KMS-11 (cell line): ENCODE measurements at regions not wholly inside any gene's neighbourhood (a gene's known extent, or its start where the extent isn't known, plus 50 kb on each side); places are given as distances from the start of the nearest gene placed in this dataset.

Experiments used
- H2AFZ ChIP-seq: fragments of 200-600 bp; sonication (generic); 2 replicates; pipeline ENCODE4 v1.6.1; 2016; ENCODE audit warnings: antibody characterized with exemption, mixed run types, low read depth
- H3K27ac ChIP-seq: fragments of 200-600 bp; sonication (generic); 2 replicates; pipeline ENCODE4 v1.6.1; 2016; ENCODE audit warnings: mild to moderate bottlenecking, mixed run types
- H3K27me3 ChIP-seq: fragments of 200-600 bp; sonication (generic); 2 replicates; pipeline ENCODE4 v1.6.1; 2017; ENCODE audit warnings: mild to moderate bottlenecking, low read depth, mixed run types, moderate library complexity; ENCODE audit not compliant: insufficient read depth
- H3K36me3 ChIP-seq: fragments of 200-600 bp; sonication (generic); 2 replicates; pipeline ENCODE4 v1.6.1; 2017; ENCODE audit warnings: mild to moderate bottlenecking, mixed run types; ENCODE audit not compliant: insufficient read depth
- H3K4me1 ChIP-seq: fragments of 200-600 bp; sonication (generic); 2 replicates; pipeline ENCODE4 v1.6.1; 2016; ENCODE audit warnings: mild to moderate bottlenecking, low read depth, mixed run types; ENCODE audit not compliant: poor library complexity, severe bottlenecking
- H3K4me2 ChIP-seq: fragments of 200-600 bp; sonication (generic); 2 replicates; pipeline ENCODE4 v1.7.0; 2016; ENCODE audit warnings: mild to moderate bottlenecking, mixed run types
- H3K4me3 ChIP-seq: fragments of 200-600 bp; sonication (generic); IDR thresholded peaks from 2 replicates; pipeline ENCODE4 v1.6.1; 2017; ENCODE audit warnings: low read depth, low read length, mixed read lengths; ENCODE audit not compliant: insufficient read depth
- H3K79me2 ChIP-seq: fragments of 200-600 bp; sonication (generic); 2 replicates; pipeline ENCODE4 v1.6.1; 2016; ENCODE audit warnings: low read depth, mixed run types; ENCODE audit not compliant: insufficient read depth
- H3K9ac ChIP-seq: fragments of 200-600 bp; sonication (generic); 2 replicates; pipeline ENCODE4 v1.6.1; 2016; ENCODE audit warnings: mild to moderate bottlenecking, mixed run types
- H4K20me1 ChIP-seq: fragments of 200-600 bp; sonication (generic); 2 replicates; pipeline ENCODE4 v1.6.1; 2016; ENCODE audit warnings: mild to moderate bottlenecking, mixed run types; ENCODE audit not compliant: insufficient read depth
- TF ChIP-seq, protein P1 (sequence below): fragments of 200-600 bp; sonication (generic); conservative IDR thresholded peaks from 2 replicates; pipeline ENCODE4 v1.6.1; 2017; ENCODE audit warnings: low read depth, mild to moderate bottlenecking, antibody characterized with exemption, low read length, moderate library complexity, mixed read lengths

DNA sequence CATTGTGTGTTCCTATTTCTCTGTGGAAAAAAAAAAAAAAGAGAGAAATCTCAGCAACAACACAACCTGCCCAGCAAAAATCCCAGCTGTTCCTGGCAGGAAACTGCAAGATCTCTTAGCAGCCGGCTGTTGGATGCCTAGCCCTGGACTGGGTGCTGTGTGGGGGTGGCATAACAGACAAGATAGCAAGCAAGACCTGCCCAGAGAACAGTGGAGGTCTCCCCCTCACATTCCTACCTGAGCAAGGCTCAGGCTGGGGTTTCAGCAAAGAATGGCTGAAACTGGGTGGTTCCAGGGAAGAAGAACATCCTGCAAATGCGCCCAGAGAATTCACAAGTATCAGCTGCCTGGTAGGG, 248.8 kb upstream of the ZMIZ1 start:
- Histone ChIP-seq H3K9ac (no peak overlapping the region), H3K27ac (no peak overlapping the region), H2AFZ (no peak overlapping the region), H3K79me2 (no peaks in the 10 kb centered on the region), H3K4me2 (no peak overlapping the region), H3K27me3 (no peaks in the 10 kb centered on the region), H3K36me3 (no peaks in the 10 kb centered on the region), H4K20me1 (no peaks in the 10 kb centered on the region), H3K4me3 (no peak overlapping the region), H3K4me1 (no peaks in the 10 kb centered on the region)
- TF ChIP-seq, protein P1, sequence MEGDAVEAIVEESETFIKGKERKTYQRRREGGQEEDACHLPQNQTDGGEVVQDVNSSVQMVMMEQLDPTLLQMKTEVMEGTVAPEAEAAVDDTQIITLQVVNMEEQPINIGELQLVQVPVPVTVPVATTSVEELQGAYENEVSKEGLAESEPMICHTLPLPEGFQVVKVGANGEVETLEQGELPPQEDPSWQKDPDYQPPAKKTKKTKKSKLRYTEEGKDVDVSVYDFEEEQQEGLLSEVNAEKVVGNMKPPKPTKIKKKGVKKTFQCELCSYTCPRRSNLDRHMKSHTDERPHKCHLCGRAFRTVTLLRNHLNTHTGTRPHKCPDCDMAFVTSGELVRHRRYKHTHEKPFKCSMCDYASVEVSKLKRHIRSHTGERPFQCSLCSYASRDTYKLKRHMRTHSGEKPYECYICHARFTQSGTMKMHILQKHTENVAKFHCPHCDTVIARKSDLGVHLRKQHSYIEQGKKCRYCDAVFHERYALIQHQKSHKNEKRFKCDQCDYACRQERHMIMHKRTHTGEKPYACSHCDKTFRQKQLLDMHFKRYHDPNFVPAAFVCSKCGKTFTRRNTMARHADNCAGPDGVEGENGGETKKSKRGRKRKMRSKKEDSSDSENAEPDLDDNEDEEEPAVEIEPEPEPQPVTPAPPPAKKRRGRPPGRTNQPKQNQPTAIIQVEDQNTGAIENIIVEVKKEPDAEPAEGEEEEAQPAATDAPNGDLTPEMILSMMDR = no peak

DNA sequence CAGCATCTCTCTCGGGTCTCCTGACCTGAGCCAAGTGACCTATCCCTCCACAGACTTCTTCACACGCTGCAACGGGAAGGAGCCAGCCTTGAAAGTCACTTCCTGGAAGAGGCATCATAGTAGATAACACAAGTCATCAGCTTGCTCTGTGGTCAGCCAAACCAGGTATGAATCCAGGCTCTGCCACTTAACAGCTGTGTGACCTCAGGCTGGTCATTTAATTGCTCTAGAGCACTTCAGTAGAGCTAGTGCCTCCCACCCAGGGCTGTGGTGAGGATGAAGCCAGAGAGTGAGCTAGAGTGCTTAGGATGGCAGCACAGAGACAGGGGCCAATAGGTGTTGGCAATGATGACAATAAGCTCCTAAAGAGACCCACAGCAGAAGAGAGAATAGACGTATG, 247.7 kb upstream of the ZMIZ1 start:
- H3K4me1 ChIP-seq = no peaks in the 10 kb centered on the region
- H2AFZ ChIP-seq = no peak overlapping the region
- H3K27ac ChIP-seq = no peak overlapping the region
- no peak overlapping the region for H3K9ac ChIP-seq
- TF ChIP-seq, protein P1 = no peak
- no peaks in the 10 kb centered on the region for H3K27me3 ChIP-seq
- H4K20me1 ChIP-seq = no peaks in the 10 kb centered on the region
- no peaks in the 10 kb centered on the region for H3K36me3 ChIP-seq
- H3K4me3 ChIP-seq = no peak overlapping the region
- H3K79me2 ChIP-seq = no peaks in the 10 kb centered on the region
- H3K4me2 ChIP-seq = no peak overlapping the region

DNA sequence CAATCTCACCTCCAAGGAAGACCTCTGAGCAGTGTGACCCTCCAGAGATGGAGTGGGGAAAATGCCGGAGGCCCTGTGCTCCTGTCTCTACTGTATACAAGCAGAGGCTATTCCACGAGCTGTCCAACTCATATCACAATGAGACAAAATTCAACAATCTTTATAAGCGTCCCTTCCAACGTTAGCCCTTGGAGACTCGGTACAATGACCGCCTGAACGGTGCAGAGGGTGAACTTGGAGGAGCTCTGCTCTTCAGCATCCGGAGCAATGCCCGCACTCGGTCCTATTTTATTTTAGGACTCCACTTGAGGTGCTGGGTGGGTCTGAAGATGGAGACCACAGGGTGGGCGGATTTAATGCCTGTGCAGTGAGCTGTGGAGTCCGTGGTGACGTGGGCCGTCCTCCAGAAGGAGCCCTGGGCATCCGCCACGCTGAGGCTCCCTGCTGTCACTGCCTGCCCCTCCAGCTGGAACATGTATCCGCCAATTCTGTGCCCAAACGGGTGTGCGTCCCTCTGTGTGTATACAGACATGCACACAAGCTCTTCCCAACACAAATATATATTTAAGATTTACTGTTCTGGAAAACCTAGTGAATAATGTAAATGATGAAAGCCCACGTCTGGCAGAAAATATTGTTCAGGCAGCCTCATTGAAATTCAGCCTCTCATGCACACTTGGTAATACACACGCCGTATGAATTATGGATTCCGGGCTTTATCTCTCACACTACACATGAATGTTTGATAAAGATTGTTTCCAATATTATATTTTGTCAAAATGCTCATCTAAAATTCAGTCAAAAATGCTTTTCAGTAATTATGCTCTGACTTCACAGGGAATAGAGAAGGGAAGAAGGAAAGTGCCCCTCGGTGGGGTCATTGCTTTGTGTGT, 239.9 kb upstream of the ZMIZ1 start:
- H3K79me2 ChIP-seq = no peaks in the 10 kb centered on the region
- H3K27me3 ChIP-seq = no peaks in the 10 kb centered on the region
- no peaks in the 10 kb centered on the region for H4K20me1 ChIP-seq
- H3K4me3 ChIP-seq = no peak overlapping the region
- no peaks in the 10 kb centered on the region for H3K36me3 ChIP-seq
- no peak overlapping the region for H3K4me2 ChIP-seq
- TF ChIP-seq, protein P1 = no peak
- no peak overlapping the region for H3K27ac ChIP-seq
- no peaks in the 10 kb centered on the region for H3K4me1 ChIP-seq
- H2AFZ ChIP-seq = no peak overlapping the region
- no peak overlapping the region for H3K9ac ChIP-seq

DNA sequence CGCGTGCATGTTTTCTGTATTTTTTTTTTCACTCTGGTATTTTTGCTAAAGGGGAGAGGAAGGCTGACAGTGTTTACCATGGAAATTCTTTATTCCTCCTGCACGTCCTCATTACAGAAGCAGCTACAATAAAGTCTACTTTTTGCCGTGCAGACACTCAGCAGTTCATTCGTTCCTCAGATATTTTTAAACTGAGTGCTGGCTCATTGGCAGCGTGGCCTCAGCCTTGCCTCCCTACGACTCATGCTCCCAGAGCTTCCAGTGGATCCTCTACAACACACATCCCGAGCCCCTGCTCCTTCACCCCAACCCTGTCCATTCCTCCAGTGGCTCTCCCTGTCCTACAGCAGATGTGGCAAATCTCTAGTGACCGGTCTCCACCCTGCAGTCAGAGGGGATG, 239.2 kb upstream of the ZMIZ1 start:
- no peak overlapping the region for H2AFZ ChIP-seq

More for the DNA sequence above, 239.2 kb upstream of the ZMIZ1 start:
- H3K9ac ChIP-seq = no peak overlapping the region
- no peak overlapping the region for H3K27ac ChIP-seq
- TF ChIP-seq, protein P1 = no peak
- H3K4me3 ChIP-seq = no peak overlapping the region
- H3K79me2 ChIP-seq = no peaks in the 10 kb centered on the region
- no peaks in the 10 kb centered on the region for H4K20me1 ChIP-seq
- H3K4me2 ChIP-seq = no peak overlapping the region
- H3K36me3 ChIP-seq = no peaks in the 10 kb centered on the region
- H3K27me3 ChIP-seq = no peaks in the 10 kb centered on the region
- no peaks in the 10 kb centered on the region for H3K4me1 ChIP-seq
